HG02885 (cell line): ENCODE measurements at regions not wholly inside any gene's neighbourhood (a gene's known extent, or its start where the extent isn't known, plus 50 kb on each side); places are given as distances from the start of the nearest gene placed in this dataset.

Experiments
- ATAC-seq: cut with Tn5 transposase; IDR thresholded peaks from one replicate; pipeline ENCODE4 v1.9.1; 2021; ENCODE audit warnings: mild to moderate bottlenecking; ENCODE audit not compliant: unreplicated experiment, poor library complexity

- no peak for ATAC-seq
These were observed 138.3 kb downstream of the TOMM20 start for GRCh38 chr1:234990328-234990675.

DNA sequence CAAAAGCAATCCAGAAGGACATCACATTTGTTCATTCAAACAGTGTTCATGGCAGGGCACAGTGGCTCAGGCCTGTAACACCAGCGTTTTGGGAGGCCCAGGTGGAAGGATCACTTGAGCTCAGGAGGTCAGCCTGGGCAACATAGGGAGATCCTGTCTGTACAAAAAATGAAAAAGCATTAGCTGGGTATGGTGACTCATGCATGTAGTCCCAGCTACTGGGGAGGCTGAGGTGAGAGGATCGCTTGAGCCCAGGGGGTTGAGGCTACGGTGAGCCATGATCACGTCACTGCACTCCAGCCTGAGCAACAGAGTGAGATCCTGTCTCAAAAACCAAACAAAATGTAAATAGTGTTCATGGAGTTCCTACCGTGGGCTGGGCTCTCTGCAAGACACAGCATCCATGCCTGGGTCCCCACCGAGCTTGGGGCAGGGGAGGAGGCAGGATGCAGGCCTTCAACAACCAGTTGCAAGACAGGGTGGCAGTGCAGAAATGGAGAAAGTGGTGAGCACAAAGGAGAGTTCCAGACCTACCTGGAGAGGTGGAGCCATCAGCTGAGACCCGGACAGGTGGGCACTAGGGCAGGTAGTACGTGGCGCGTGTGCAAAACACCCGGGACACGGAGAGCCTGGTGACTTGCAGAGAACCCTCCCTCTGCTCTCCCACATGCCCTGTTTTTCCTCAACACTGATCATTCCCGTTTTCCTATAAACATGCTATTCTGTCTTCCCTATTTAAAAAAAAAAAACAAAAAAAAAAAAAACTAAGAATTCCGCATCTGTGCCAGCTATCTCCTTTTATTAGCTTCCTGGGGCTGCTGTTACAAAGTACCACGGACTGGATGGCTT is 138.9 kb downstream of the TOMM20 start:
- no peak for ATAC-seq

GRCh38 chr1:234989019-234989418 is 139.6 kb downstream of the TOMM20 start:
- no peak for ATAC-seq

GRCh38 chr1:234988536-234988935 is 140.1 kb downstream of the TOMM20 start:
- no peak for ATAC-seq

- ATAC-seq: no peak
These were observed 140.5 kb downstream of the TOMM20 start for GRCh38 chr1:234988155-234988517.

DNA sequence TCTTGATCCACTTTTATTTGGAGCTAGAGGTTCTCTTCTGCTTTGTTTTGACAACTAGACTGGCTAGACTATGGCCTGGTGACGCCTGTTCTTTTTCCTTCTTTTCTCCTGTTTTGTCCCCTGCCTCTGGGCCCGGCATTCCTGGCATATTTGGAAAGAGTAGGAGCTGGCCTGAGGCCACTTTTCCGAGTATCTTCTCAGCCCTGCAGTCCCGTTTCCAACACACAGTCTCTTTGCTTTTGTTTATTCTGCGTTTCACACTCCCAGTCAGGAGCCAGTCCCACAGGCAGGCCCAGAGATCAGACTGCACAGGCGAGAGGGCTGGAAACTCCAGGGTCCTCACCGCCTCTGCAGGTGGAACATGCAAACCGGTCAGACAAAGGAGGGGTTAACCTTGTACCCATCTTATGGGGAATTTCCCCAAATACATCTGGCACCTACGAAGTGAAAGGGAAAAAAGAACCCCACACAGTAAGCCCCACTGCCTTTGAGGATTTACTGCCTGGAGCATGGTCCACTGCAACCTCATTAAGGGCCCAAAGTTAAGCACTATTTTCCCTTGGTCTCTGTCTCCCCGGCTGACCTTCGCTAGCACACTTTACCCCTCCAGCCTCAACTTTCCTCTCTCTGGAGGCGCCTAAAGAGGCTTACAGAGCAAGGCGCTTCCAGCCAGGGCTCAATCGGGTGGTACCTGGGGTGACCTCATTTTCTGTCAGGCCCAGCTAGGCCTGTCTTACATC is 141.1 kb downstream of the TOMM20 start:
- ATAC-seq: peak; percentile 65

GRCh38 chr1:234986750-234987414 is 141.8 kb downstream of the TOMM20 start:
- ATAC-seq: no peak

DNA sequence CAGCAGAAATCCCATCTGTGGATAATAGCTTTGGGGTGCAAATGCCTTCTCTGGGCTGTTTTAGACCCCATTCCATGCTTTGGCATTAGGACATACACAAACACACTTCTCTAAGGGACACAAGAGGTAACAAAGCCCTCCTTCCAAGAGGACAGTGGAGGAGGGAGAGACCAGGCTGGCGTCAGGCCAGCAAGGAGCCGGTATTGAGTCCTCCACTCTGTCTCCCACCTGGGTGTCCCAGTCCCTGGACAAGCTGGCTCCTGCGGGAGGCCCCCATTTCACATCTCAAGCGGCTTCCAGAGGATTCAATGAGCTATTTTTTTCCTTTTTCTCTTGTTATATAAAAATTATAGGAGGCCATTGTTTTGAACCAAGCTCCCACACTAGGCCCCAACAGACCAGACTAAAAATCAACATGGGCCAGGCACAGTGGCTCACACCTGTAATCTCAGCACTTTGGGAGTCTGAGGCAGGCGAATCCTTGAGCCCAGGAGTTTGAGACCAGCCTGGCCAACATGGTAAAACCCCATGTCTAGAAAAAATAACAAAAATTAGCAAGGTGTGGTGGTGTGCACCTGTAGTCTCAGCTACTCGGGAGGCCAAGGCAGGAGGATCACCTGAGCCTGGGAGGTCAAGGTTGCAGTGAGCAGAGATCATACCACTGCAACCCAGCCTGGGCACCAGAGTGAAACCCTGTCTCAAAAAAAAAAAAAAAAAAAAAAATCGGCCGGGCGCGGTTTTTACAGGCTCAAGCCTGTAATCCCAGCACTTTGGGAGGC is 142.9 kb downstream of the TOMM20 start:
- ATAC-seq: no peak

GRCh38 chr1:234985007-234985370 is 143.6 kb downstream of the TOMM20 start:
- ATAC-seq: no peak

DNA sequence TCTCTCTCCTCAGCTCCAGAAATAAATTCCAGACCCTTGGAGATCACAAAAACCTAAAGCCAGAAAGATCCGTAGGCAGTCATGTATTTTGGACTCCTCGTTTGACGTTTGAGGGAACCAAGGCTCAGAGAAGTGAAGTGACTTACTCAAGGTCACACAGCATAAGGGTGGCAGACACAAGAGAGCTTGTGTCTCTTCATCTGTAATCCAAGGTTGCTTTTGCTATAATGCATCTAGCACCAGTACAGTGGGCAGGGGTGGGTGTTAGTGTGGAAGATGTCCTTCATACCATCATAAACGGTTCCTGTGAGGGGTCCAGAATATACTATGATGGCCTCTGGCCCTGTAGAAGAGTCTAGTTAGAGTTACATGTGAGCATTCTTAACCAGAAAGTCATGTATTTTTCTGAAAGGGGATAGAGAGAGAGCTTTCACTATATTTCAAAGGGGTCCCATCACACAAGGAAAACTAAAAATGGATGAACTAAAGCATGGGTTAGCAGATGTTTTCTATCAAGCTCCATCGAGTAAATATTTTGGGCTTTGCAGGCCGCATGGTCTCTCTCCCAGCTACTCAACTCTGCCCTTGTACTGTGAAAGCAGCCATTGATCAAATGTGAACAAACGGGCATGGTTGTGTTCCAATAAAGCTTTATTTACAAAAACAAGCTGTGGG is 144.9 kb downstream of the TOMM20 start:
- no peak for ATAC-seq

DNA sequence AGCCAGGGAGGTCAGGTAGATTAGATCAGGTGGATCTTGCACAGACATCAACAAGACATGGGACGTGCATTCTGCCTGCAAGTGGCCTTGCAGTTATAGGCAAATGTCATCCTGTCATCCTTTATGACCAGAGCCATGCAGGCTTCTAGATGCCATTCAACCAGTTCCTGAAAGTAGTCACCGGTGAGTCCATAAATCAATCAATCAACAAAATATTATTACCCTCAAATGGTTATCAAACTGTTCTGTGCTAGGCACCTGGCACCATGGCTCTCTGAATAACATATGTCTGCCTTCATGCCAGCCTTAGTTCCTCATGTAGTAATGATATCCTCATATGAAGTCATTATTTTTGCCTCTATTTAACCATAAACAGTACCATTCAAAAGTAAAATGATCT is 146.9 kb downstream of the TOMM20 start:
- no peak for ATAC-seq

DNA sequence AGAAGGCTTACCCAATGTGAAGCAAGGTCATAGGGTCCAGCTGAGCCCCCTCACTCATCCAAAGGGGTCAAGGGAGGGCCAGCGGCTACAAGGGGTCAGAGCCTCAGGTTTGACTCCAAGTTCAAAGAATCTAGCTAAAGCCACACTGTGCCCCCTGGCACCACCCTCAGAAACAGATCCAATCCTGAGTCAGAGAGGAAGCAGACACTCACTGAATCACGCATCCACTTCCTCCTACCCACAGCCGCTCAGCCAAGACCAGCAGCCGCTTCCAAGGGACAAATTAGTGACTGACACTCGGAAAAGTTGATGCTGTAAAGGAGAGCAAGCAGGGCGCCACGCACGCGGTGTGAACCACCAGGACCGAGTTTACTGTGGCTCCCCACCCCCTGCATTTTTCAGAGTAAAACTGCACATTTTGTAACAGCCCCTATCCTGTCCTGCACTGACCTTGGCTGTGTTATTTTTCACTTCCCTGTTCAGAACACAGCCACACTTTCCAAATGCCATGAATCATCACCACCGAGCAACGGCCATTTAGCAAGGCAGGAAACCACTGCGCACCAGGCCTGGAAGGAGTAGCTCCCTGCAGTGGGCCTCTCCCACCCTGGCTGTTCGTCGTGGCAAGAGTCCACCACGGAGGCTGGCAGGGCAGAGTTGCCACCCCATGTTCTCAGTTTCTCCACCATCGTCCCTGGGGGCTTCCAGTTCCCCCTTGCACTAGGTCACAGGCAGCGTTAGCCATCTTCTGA is 147.8 kb downstream of the TOMM20 start:
- ATAC-seq: peak; percentile 38

GRCh38 chr1:234980291-234980644 is 148.4 kb downstream of the TOMM20 start:
- ATAC-seq: peak; percentile 1

DNA sequence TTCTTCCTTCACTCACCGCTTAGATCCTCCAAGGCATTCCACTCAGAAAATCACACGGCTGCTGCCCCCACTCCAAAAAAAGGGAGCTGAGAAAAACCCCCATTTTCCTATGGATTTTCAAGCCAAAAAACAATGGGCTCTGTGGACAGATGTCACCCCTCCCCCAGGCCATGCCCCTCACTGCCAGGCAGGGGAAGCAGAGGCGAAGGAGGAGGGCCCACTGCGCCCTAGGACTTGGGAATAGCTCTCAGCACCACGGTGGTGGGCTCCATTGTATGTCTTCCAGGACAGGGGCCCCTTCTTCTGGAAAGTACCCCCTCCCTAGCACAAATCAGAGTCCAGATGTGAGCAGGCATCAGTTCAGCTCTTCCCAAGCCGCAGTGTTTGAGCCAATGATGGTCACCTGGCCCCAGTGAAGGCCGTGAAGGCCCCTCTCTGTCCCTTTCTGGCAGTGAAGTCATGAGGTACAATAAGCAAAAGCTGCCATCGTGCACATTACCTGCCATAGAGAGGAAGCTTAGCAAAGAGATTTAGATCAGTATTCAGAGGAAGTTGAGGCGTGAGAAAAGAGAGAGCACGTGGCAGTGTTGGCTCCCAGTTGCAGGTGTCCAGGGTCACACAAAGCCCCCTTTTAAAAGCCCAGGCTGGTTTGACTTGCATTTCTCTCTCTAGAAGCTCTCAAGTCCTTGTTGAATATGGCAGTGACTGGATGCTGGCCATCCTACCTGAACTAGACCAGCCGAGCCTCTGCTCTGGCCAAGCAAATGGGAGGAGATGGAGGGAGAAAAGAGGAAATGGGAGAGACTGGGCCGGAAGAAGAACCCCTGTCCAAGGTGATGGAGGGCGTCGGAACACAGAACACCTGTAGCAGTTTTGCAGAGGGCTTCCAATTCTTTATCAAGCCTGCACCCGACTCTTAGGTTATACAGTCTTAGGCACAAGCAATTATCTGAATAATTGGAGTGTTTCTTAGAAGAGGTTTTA is 149.0 kb downstream of the TOMM20 start:
- no peak for ATAC-seq

- ATAC-seq: peak; percentile 80
These were observed 150.0 kb downstream of the TOMM20 start for GRCh38 chr1:234978397-234979295.

GRCh38 chr1:234977875-234978396 is 150.7 kb downstream of the TOMM20 start:
- ATAC-seq: no peak
